ENCODE measurements at regions not wholly inside any gene's neighbourhood (a gene's known extent, or its start where the extent isn't known, plus 50 kb on each side); places are given as distances from the start of the nearest gene placed in this dataset.

DNA sequence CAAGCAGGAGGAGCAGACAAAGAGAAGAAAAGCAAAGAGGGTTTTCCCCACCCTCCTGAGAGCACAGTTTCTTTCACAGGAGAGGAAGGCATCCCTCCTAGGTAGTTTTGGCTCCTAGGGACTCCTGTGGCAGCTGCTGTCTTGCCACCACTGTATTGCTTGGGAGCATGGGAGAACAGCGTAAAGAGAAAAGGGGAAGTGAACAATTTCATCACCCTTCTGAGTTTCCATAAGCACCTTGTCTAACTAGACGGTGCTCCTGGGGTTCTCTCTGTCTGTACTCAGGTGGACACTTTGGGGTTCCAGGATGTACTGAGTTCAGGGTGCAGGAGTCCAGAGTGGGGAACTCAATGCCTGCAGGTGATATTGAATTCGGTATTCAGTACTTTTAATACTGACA is 1430.5 kb downstream of the TBC1D22A start (continued):
- TF ChIP-seq, protein P1, sequence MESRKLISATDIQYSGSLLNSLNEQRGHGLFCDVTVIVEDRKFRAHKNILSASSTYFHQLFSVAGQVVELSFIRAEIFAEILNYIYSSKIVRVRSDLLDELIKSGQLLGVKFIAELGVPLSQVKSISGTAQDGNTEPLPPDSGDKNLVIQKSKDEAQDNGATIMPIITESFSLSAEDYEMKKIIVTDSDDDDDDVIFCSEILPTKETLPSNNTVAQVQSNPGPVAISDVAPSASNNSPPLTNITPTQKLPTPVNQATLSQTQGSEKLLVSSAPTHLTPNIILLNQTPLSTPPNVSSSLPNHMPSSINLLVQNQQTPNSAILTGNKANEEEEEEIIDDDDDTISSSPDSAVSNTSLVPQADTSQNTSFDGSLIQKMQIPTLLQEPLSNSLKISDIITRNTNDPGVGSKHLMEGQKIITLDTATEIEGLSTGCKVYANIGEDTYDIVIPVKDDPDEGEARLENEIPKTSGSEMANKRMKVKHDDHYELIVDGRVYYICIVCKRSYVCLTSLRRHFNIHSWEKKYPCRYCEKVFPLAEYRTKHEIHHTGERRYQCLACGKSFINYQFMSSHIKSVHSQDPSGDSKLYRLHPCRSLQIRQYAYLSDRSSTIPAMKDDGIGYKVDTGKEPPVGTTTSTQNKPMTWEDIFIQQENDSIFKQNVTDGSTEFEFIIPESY (IDR thresholded peaks at IDR 0.05; ENCODE audit: extremely low read depth, insufficient replicate concordance, low read length) = no peak
- no peak for TF ChIP-seq FOSL1 (IDR thresholded peaks at IDR 0.05; ENCODE audit: low read depth)
- TF ChIP-seq, protein P2, sequence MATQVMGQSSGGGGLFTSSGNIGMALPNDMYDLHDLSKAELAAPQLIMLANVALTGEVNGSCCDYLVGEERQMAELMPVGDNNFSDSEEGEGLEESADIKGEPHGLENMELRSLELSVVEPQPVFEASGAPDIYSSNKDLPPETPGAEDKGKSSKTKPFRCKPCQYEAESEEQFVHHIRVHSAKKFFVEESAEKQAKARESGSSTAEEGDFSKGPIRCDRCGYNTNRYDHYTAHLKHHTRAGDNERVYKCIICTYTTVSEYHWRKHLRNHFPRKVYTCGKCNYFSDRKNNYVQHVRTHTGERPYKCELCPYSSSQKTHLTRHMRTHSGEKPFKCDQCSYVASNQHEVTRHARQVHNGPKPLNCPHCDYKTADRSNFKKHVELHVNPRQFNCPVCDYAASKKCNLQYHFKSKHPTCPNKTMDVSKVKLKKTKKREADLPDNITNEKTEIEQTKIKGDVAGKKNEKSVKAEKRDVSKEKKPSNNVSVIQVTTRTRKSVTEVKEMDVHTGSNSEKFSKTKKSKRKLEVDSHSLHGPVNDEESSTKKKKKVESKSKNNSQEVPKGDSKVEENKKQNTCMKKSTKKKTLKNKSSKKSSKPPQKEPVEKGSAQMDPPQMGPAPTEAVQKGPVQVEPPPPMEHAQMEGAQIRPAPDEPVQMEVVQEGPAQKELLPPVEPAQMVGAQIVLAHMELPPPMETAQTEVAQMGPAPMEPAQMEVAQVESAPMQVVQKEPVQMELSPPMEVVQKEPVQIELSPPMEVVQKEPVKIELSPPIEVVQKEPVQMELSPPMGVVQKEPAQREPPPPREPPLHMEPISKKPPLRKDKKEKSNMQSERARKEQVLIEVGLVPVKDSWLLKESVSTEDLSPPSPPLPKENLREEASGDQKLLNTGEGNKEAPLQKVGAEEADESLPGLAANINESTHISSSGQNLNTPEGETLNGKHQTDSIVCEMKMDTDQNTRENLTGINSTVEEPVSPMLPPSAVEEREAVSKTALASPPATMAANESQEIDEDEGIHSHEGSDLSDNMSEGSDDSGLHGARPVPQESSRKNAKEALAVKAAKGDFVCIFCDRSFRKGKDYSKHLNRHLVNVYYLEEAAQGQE (IDR thresholded peaks at IDR 0.05; ENCODE audit: low read depth) = no peak

DNA sequence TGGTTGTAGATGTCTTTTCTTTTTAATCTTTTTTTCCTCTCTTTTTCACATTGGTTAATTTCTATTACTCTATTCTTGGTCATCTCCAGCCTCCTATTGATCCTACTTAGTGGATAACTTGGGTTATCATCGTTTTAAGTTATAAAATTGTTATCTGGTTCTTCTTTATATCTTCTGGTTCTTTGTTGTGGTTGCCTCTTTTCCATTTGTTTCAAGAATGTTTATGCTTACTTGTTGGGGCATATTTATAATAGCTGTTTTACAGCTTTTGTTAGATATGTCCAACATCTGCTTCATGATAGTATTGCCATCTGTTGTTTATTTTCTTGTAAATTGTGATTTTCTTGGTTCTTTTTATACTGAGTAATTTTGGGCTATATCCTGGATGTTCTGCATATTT is 1429.6 kb downstream of the TBC1D22A start:
- DNase-seq (ENCODE audit: low read depth, low spot score) (no peak), ATAC-seq (no peak)
- Histone ChIP-seq H3K27me3 (ENCODE audit: insufficient read depth, low read length) (no peaks in the 10 kb centered on the region), H4K20me1 (ENCODE audit: insufficient read depth) (no peaks in the 10 kb centered on the region; the same call in 1 of the 2 replicates), H3K36me3 (ENCODE audit: control insufficient read depth in 1 of 2, insufficient read depth in 2 of 2, low read length in 2 of 2) (no peaks in the 10 kb centered on the region), H2AFZ (ENCODE audit: low read depth, low read length, poor library complexity, severe bottlenecking) (no peak overlapping the region), H3K4me3 (replicated peaks in 1 of 2; ENCODE audit: low read depth in 1 of 2, low read length in 2 of 2) (no peak overlapping the region), H3K9ac (ENCODE audit: low read length) (no peak overlapping the region), H3K4me1 (ENCODE audit: control insufficient read depth in 1 of 2, insufficient read depth in 2 of 2, low read length in 2 of 2) (peaks cover 0 to 7% of the 10 kb centered on the region in 2 experiments; a peak in 2 of 4 replicates), H3K9me2 (ENCODE audit: insufficient read depth) (no peaks in the 10 kb centered on the region), H3K27ac (ENCODE audit: low read depth, low read length) (no peak overlapping the region), H3K79me2 (ENCODE audit: insufficient read depth, low read length) (no peaks in the 10 kb centered on the region), H3K9me3 (ENCODE audit: control insufficient read depth in 1 of 2, insufficient read depth in 1 of 2, low read depth in 1 of 2, low read length in 2 of 2) (peaks cover 4 to 7% of the 10 kb centered on the region in 2 experiments; a peak in 2 of 4 replicates), H3K4me2 (ENCODE audit: low read length) (no peak overlapping the region)
- intact Hi-C loops (cut with micrococcal nuclease) = no loop called here
- CTCF ChIA-PET = no interaction called here
- TF ChIP-seq CBX3 (IDR thresholded peaks at IDR 0.05; ENCODE audit: low read depth) = no peak
- no peak for TF ChIP-seq ELF1 (IDR thresholded peaks at IDR 0.05; ENCODE audit: borderline replicate concordance, low read depth)
- no peak for TF ChIP-seq RAD21 (IDR thresholded peaks at IDR 0.05; ENCODE audit: low read depth)
- TF ChIP-seq SIN3A (IDR thresholded peaks at IDR 0.05; ENCODE audit: low read depth) = no peak
- no peak for TF ChIP-seq SRF (IDR thresholded peaks at IDR 0.05; ENCODE audit: low read depth)
- TF ChIP-seq YY1 (IDR thresholded peaks at IDR 0.05; ENCODE audit: extremely low read depth, insufficient replicate concordance, low read depth, low read length) = no peak
- TF ChIP-seq SP1 (IDR thresholded peaks at IDR 0.05; ENCODE audit: low read depth) = no peak
- no peak for TF ChIP-seq CEBPB (IDR thresholded peaks at IDR 0.05; ENCODE audit: low read depth)
- no peak for TF ChIP-seq EGR1 (IDR thresholded peaks at IDR 0.05; ENCODE audit: low read depth)
- TF ChIP-seq, protein P3, sequence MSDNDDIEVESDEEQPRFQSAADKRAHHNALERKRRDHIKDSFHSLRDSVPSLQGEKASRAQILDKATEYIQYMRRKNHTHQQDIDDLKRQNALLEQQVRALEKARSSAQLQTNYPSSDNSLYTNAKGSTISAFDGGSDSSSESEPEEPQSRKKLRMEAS (IDR thresholded peaks at IDR 0.05) = no peak
- TF ChIP-seq TCF7L2 (IDR thresholded peaks at IDR 0.05; ENCODE audit: borderline replicate concordance, extremely low read depth, insufficient read depth, insufficient read length) = no peak
- no peak for TF ChIP-seq JUND (IDR thresholded peaks at IDR 0.05)
- TF ChIP-seq POLR2A (IDR thresholded peaks at IDR 0.05; ENCODE audit: borderline replicate concordance, extremely low read depth, insufficient read depth, insufficient read length) = no peak
- no peak for TF ChIP-seq POLR2AphosphoS5 (IDR thresholded peaks at IDR 0.05; ENCODE audit: low read depth, low read length)
- no peak for TF ChIP-seq FOSL1 (IDR thresholded peaks at IDR 0.05; ENCODE audit: low read depth)
- no peak for TF ChIP-seq EZH2phosphoT487 (IDR thresholded peaks at IDR 0.05; ENCODE audit: borderline replicate concordance)
- TF ChIP-seq, protein P1 (IDR thresholded peaks at IDR 0.05; ENCODE audit: extremely low read depth, insufficient replicate concordance, low read length) = no peak
- POLR2A ChIA-PET = no interaction called here
- no TSS peak for BruUV-seq (replicated peaks)
- RAD21 ChIA-PET (ENCODE audit: low non-redundant PET in 1 of 2, low total read pairs in 2 of 2, uncharacterized antibody in 2 of 2, unreplicated experiment in 2 of 2) = no interaction called here
